NCI-H82 treated with DMSO at 0.1 percent for 48 hours (cell line): ENCODE measurements at regions not wholly inside any gene's neighbourhood (a gene's known extent, or its start where the extent isn't known, plus 50 kb on each side); places are given as distances from the start of the nearest gene placed in this dataset.
A peak's percentile ranks its signal among the peaks of the same experiment; 100 is the strongest.
"Not testable (repeated sequence)": the region's sequence is repeated elsewhere in the genome, so short reads cannot be mapped to it uniquely, and the experiment has no call there.

ENCODE experiments used
- DNase-seq: peaks from one replicate; lab custom pipeline; 2025; ENCODE audit not compliant: unreplicated experiment; lab: John Stamatoyannopoulos, UW

DNA sequence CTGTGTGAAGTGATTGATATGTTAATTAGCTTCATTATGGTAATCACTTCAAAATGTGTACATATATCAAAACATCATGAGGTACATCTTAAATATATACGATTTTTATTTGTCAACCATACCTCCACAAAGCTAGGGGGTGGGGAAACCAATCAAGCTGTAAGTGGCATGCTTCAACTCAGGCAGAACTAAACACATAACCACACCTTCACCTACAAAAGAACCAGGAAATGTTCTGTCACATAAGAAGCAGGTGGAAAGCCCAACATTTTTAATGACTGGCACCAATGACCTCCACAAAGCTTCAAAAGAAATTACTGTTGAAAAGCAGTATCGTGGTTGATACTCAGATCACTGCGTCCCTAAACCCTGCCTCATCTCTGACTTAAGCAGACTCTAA is 867.7 kb upstream of the EEF2KMT start:
- no peak for DNase-seq

DNA sequence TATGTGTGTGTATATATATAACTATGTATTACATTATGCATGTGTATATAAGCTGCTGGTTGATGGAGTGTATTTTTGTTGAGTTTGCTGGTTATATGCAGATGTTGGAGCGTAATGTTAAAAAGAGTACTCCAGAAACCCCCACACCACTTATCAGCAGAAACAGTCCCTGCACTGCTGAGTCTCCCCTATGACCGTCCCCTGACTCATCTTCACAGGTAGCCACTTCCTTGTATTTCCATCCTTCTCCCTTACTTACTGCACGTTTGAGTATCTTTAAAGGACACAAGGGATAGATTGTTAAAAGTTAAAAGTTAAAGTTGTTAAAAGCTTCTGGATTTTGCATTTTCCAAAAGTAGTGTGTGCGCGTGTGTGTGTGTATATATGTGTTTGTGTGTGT is 853.9 kb upstream of the EEF2KMT start:
- no peak for DNase-seq

GRCh38 chr16:5944971-5945370 is 847.4 kb upstream of the EEF2KMT start:
- DNase-seq: no peak

- DNase-seq: no peak
These were observed 841.0 kb upstream of the EEF2KMT start for GRCh38 chr16:5938607-5939006.

DNA sequence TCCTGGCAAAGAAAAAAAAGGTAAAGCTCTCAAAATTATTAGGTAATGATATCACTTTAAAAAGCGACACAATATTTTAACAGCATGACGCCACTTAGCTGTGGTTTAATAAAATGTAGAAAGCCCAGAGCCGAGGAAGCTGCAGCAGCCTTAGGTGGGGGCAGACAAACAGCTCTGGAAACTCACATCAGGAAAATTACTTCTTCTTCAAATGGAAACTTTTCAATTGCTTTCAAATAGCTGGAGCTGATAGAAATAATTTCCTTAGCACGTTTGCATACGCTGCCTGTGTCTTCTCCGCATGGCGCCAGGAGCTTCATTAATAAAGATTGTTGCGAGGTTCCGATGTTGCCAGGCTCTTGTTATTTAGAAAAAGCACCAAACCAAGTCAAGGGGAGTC is 835.3 kb upstream of the EEF2KMT start:
- DNase-seq: no peak

- DNase-seq: no peak
These were observed 831.0 kb upstream of the EEF2KMT start for GRCh38 chr16:5928476-5929065.

DNA sequence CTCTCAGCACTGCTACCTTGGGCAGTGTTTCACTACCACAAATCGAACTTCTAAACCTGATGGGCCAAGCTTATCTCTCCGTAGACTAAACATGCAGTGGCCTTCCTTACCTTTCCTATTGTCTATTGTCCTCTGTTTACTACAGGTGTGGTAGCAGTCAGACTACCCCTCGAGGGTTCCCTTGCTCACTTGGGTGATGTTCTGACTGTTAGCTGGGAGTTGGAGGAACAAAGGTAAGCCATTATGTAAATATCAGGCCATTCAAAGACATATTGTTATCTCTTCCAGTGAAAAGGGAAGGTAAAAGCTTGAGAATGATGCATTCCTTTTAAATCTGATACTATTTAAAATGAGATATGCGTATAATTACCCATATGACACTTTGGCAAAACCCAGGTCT is 828.3 kb upstream of the EEF2KMT start:
- no peak for DNase-seq

DNA sequence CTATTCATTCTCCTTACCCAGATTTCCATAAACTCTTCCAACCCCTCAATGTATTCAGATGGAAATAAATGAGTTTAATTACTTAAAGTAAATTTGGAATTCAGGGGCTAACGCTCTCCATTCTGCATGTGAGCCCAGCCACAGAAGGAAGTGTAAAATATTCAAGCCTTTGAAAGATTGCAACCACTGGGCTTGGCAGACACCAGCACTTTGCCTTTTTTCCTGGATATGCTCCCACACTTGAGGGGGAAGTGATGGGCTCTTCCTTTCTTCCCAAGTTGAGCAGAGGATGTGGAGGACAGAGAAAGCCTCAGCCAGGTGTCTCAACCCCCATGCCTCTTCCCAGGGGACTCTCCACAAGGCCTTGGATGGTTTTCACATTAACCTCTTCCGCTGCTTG is 825.1 kb upstream of the EEF2KMT start:
- DNase-seq: no peak

DNA sequence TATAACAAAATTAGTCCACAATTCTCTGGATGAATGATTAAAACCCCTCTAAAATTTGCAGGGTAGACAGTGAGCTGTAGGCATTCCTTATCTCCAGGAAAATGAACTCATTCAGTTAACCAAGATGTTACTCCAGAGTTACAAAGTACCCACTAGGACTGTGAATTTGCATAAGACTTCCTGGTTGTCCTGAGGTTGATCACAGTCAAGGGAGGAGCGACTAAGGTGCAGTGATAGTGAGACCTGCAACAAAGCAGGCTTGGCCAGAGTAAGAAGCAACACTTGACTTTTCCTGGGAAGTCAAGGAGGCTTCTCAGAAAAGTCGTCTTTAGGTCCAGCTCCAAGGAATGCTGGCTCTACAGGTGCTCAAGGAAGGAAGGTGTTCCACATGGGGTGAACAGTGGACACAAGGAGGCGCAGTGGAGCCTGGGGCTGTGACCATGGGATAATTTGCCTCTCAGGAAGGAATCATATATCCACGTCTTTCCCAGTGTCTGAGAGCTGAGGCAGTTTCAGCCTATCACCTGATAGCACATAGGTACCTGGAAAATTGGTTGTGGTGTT is 821.1 kb upstream of the EEF2KMT start:
- no peak for DNase-seq

GRCh38 chr16:5917436-5918195 is 820.0 kb upstream of the EEF2KMT start:
- no peak for DNase-seq

GRCh38 chr16:5916711-5917191 is 819.2 kb upstream of the EEF2KMT start:
- DNase-seq: peak; percentile 95

- DNase-seq: no peak
These were observed 813.6 kb upstream of the EEF2KMT start for GRCh38 chr16:5911241-5911640.

DNA sequence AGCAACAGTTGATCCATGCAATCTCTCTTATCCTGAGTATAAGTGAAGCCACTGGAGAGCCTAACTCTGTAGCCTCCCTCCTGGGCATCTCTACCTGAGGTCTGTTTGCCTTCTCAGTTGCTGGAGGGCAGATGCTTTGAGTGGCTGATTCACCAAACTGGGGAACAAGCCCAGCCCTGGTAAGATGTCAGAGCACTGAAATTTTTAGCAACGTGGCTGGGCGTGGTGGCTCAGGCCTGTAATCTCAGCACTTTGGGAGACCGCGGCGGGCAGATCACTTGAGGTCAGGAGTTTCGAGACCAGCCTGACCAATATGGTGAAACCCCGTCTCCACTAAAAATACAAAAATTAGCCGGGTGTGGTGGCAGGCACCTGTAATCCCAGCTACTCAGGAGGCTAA is 812.0 kb upstream of the EEF2KMT start:
- DNase-seq: not testable (repeated sequence)

GRCh38 chr16:5907544-5907943 is 809.9 kb upstream of the EEF2KMT start:
- no peak for DNase-seq

DNA sequence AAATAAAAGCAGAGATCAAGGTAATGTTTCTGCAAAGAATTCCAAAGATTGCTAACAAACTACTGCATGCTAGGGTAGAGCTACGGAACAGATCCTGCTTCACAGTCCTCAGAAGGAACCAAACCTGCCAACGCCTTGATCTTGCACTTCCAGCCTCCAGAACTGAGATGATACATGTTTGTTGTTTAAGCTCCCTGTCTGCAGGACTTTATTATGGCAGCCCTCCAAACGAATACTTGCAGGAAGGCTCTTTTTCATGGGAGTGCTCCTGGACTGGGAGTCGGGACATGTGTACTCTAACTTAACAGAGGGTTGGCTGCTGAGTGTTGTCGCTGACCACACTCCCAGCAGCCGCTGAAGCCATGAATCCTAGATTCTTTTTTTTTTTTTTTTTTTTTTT is 808.8 kb upstream of the EEF2KMT start:
- no peak for DNase-seq

DNA sequence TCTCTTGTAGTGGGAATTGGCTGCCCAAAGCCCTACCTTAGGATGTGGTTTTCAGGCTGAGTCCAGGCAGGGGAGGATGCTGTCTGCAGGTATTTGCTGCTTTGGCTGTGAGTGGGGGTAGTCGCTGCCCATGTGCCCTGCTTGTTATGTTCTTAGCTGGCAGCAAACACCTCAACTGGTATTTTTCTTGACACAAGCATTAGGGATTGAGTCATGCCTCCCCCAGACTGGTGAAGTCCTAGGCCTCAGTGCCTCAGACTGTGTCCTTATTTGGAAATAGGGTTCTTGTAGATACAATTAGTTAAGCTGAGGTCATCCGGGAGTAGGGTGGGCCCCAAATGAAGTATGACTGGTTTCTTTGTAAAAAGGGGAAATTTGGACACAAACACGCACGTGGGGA is 808.3 kb upstream of the EEF2KMT start:
- no peak for DNase-seq

- peak; percentile 75 for DNase-seq
These were observed 806.2 kb upstream of the EEF2KMT start for GRCh38 chr16:5903832-5904231.

DNA sequence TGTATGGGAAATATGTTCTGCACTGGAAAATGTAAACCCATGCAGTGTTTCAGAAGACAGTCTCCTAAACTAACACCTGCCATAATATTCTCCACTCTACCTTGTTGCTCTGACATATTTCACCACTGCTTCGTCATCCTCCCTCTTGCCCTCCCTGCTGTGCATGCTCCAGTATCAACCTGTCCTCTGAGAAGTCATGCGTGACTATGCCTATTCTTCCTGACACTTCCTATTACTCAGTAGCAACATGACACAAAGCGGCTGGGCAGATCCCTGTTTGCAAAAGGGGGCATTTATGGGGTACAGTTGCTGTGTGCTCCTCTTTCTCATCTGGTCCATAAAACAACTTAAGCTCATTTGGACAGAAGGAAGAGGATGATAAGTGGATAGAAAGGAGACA is 805.6 kb upstream of the EEF2KMT start:
- DNase-seq: peak; percentile 90

DNA sequence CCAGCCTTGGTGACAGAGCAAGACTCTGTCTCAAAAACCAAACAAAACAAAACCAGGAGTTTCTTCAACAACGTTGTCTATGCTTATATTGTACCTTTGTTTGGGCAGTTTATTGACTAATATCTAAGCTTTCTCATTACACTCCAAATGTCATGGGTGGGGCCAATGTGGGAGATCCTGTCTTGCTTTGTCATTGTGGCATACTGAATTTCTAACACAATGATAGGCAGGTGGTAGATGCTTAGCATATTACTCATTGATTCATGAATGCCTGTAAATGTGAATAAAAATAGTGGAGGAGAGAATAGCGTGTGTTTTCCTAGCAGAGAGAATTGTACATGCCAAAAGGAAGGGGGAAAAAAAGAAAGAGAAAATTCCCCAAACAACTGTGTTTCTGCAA is 802.5 kb upstream of the EEF2KMT start:
- no peak for DNase-seq

GRCh38 chr16:5895976-5896375 is 798.4 kb upstream of the EEF2KMT start:
- DNase-seq: no peak

DNA sequence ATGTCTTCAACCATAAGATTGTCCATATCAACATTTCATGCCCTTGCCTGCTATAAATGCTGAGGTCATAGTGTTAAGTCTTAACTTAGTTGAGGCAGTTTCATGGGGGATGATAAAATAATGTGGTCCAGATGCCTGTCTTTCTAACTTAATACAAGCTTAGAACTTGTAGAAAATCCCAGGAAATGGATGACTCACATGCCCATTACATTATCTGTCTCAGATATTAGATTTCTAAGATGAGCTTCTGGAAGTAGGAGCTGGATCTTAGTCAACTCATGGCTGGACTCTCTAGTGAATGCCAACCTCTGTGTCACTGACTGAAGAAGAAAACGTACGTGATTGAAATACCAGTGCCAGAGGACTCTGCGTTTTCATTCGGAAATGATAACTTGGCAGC is 797.5 kb upstream of the EEF2KMT start:
- no peak for DNase-seq

GRCh38 chr16:5891296-5891695 is 793.7 kb upstream of the EEF2KMT start:
- no peak for DNase-seq
